Endothelial cell of umbilical vein (primary cell): ENCODE measurements at regions not wholly inside any gene's neighbourhood (a gene's known extent, or its start where the extent isn't known, plus 50 kb on each side); places are given as distances from the start of the nearest gene placed in this dataset.

ENCODE experiments used
- BruUV-seq: library from RNA; stranded (reverse); fragments of 400-500 nt; replicated peaks from 2 replicates; lab custom pipeline; 2021; lab: Mats Ljungman, UMichigan
- CTCF ChIA-PET: fragments of 300-600, 350-600 bp; sonication (Branson Sonifier 250); formaldehyde crosslinking; loops from one replicate; lab custom pipeline; 2021; ENCODE audit warnings: antibody characterized with exemption, inconsistent platforms; lab: Charles Lee
- POLR2A ChIA-PET: fragments of 300-600, 350-600 bp; sonication (Branson Sonifier 250); formaldehyde crosslinking; loops from one replicate; lab custom pipeline; 2021; ENCODE audit warnings: antibody characterized with exemption, inconsistent platforms; lab: Charles Lee
- DNase-seq: peaks from one replicate; pipeline ENCODE4 v3.0.0-alpha.2; 2011; ENCODE audit warnings: low read depth, low spot score
- FAIRE-seq: peaks from 2 replicates; lab custom pipeline; 2011; peaks lifted over from hg19 to GRCh38; lab: Jason Lieb, UNC
- H2AFZ ChIP-seq: 2 replicates; pipeline ENCODE4 v1.6.0; 2012; ENCODE audit warnings: low read depth, low read length, control low read depth, inconsistent platforms
- H3K27ac ChIP-seq: 2 replicates; pipeline ENCODE4 v1.5.1; 2011; ENCODE audit warnings: low read depth, mild to moderate bottlenecking, control low read depth, low read length, moderate library complexity; ENCODE audit not compliant: insufficient read depth
- H3K27me3 ChIP-seq, 2 experiments: 2 replicates each; pipeline versions ENCODE4 v1.6.0 to v1.6.1; 2011; ENCODE audit warnings: low read length in 2 of 2, mixed read lengths in 1 of 2; ENCODE audit not compliant: control insufficient read depth in 2 of 2, insufficient read depth in 2 of 2
- H3K36me3 ChIP-seq, 2 experiments: 2 replicates in 1 of 2; 3 replicates in 1 of 2; pipeline ENCODE4 v1.5.1; 2011; ENCODE audit warnings: low read length in 2 of 2, mild to moderate bottlenecking in 1 of 2, moderate library complexity in 1 of 2; ENCODE audit not compliant: control insufficient read depth in 2 of 2, insufficient read depth in 2 of 2; ENCODE audit errors: extremely low read depth in 1 of 2
- H3K4me1 ChIP-seq: 3 replicates; pipeline ENCODE4 v1.5.1; 2011; ENCODE audit warnings: mild to moderate bottlenecking, low read length; ENCODE audit not compliant: control insufficient read depth, insufficient read depth; ENCODE audit errors: extremely low read depth
- H3K4me2 ChIP-seq: 2 replicates; pipeline ENCODE4 v1.6.1; 2011; ENCODE audit warnings: low read length, control low read depth, mixed read lengths; ENCODE audit not compliant: insufficient read depth
- H3K4me3 ChIP-seq, 3 experiments: fragments of 200-600 bp in 1 of 3; sonication (generic), shearing (Covaris generic) in 1 of 3; replicated peaks in 1 of 3; 2 replicates each; pipeline ENCODE4 v1.5.1; 2011 to 2016; ENCODE audit warnings: control low read depth in 3 of 3, low read length in 3 of 3, mild to moderate bottlenecking in 2 of 3, inconsistent platforms in 1 of 3, low read depth in 1 of 3, moderate library complexity in 1 of 3; ENCODE audit not compliant: insufficient read depth in 1 of 3
- H3K79me2 ChIP-seq: 2 replicates; pipeline ENCODE4 v1.6.0; 2012; ENCODE audit warnings: low read length, inconsistent platforms; ENCODE audit not compliant: control insufficient read depth, insufficient read depth
- H3K9ac ChIP-seq: replicated peaks from 2 replicates; pipeline ENCODE3; 2011; ENCODE audit warnings: low read length, control low read depth; ENCODE audit not compliant: insufficient read depth; ENCODE audit errors: extremely low read depth
- H3K9me1 ChIP-seq: replicated peaks from 3 replicates; pipeline ENCODE4 v1.6.0; 2011; ENCODE audit warnings: mild to moderate bottlenecking, low read length; ENCODE audit not compliant: control insufficient read depth, insufficient read depth; ENCODE audit errors: extremely low read depth
- H3K9me3 ChIP-seq: replicated peaks from 2 replicates; pipeline ENCODE4 v1.5.1; 2012; ENCODE audit warnings: low read length, inconsistent platforms; ENCODE audit not compliant: control insufficient read depth, insufficient read depth
- H4K20me1 ChIP-seq: replicated peaks from 2 replicates; pipeline ENCODE3; 2011; ENCODE audit warnings: mild to moderate bottlenecking, low read length; ENCODE audit not compliant: control insufficient read depth, insufficient read depth; ENCODE audit errors: extremely low read depth
- EZH2 ChIP-seq: IDR thresholded peaks from 2 replicates; pipeline ENCODE4 v1.6.1; 2012; ENCODE audit warnings: borderline replicate concordance, low read depth, mild to moderate bottlenecking, moderate library complexity, low read length, inconsistent platforms; ENCODE audit not compliant: severe bottlenecking
- FOS ChIP-seq: IDR thresholded peaks from 2 replicates; pipeline ENCODE4 v1.6.1; 2011; ENCODE audit warnings: mild to moderate bottlenecking, low read length, moderate library complexity, borderline replicate concordance; ENCODE audit not compliant: insufficient read depth
- JUN ChIP-seq: IDR thresholded peaks from 2 replicates; pipeline ENCODE4 v1.6.1; 2011; ENCODE audit warnings: borderline replicate concordance, low read depth; ENCODE audit not compliant: insufficient read length, insufficient read depth
- MAX ChIP-seq: IDR thresholded peaks from 2 replicates; pipeline ENCODE4 v1.6.1; 2011; ENCODE audit not compliant: insufficient read depth, insufficient read length
- MYC ChIP-seq: IDR thresholded peaks from one replicate; pipeline ENCODE4 v1.6.1; 2011; ENCODE audit warnings: mild to moderate bottlenecking, low read depth, low read length
- POLR2AphosphoS5 ChIP-seq: IDR thresholded peaks from 2 replicates; pipeline ENCODE4 v1.6.1; 2012; ENCODE audit warnings: low read depth, mild to moderate bottlenecking, control low read depth, low read length, moderate library complexity; ENCODE audit not compliant: insufficient read depth
- dilution Hi-C: fragments of 300-500 bp; cut with MboI; formaldehyde crosslinking; loops from one replicate; pipeline ENCODE4 v1.15.0; 2019; ENCODE audit warnings: low sequenced_read_pairs; ENCODE audit not compliant: extremely low pct_ligation_motif_present
- intact Hi-C: fragments of 100-400 bp; cut with micrococcal nuclease; formaldehyde crosslinking; loops from one replicate; pipeline ENCODE4 v1.10.0; 2022
- TF ChIP-seq, protein P1 (sequence below), 2 donors: IDR thresholded peaks; 1 replicate in 1 of 2; 2 replicates in 1 of 2; pipeline ENCODE4 v1.5.1; 2011; ENCODE audit warnings: low read length in 2 of 2, mild to moderate bottlenecking in 2 of 2, moderate library complexity in 2 of 2, control low read depth in 1 of 2, inconsistent platforms in 1 of 2, low read depth in 1 of 2; ENCODE audit not compliant: insufficient read depth in 1 of 2; ENCODE audit errors: extremely low read depth in 1 of 2

DNA sequence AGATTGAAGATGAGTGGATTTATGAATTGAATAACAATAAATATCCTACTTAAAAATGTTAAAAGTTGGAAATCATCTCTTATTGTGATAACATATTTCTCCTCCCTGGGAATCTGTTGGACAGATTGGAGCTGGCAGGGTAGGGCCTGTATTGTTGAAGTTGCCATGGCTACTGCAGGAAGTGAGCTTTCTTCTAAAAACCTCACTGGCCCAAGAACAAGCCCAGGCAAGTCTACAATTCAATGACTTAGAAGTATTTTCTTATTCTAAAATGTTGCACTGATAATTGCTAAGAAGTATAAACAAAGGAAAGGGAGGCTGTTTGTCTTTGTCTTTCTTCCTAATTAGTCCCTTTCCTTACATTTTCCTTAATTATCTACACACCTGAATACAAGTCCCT, 112.1 kb downstream of the DLEU7 start:
- ChIA-PET CTCF (interaction anchor here (0.8 to 0.9 kb wide), 4 partner anchors 9 to 46 kb away, joined by 3 read pairs; no protein-coding TSS in a partner anchor), POLR2A (interaction anchor here (0.6 kb wide), 1 partner anchor 760 kb away, joined by 5 read pairs; no protein-coding TSS in a partner anchor)
- H3K9ac ChIP-seq: no peak overlapping the region
- dilution Hi-C loops: no loop called here
- no TSS peak for BruUV-seq
- no peaks in the 10 kb centered on the region for H3K9me1 ChIP-seq
- no peak for FAIRE-seq
- H3K36me3 ChIP-seq: no peaks in the 10 kb centered on the region
- H4K20me1 ChIP-seq: no peaks in the 10 kb centered on the region
- H2AFZ ChIP-seq: peak overlapping the region; percentile 8
- H3K4me1 ChIP-seq: peaks cover 4% of the 10 kb centered on the region
- no peaks in the 10 kb centered on the region for H3K9me3 ChIP-seq
- H3K27me3 ChIP-seq: no peaks in the 10 kb centered on the region
- intact Hi-C loops: no loop called here
- no peaks in the 10 kb centered on the region for H3K79me2 ChIP-seq
- H3K27ac ChIP-seq: peak overlapping the region; percentile 53
- H3K4me2 ChIP-seq: no peak overlapping the region
- DNase-seq: peak; percentile 82
- TF ChIP-seq JUN: no peak
- no peak for TF ChIP-seq EZH2
- no peak for TF ChIP-seq MYC
- TF ChIP-seq, protein P1, sequence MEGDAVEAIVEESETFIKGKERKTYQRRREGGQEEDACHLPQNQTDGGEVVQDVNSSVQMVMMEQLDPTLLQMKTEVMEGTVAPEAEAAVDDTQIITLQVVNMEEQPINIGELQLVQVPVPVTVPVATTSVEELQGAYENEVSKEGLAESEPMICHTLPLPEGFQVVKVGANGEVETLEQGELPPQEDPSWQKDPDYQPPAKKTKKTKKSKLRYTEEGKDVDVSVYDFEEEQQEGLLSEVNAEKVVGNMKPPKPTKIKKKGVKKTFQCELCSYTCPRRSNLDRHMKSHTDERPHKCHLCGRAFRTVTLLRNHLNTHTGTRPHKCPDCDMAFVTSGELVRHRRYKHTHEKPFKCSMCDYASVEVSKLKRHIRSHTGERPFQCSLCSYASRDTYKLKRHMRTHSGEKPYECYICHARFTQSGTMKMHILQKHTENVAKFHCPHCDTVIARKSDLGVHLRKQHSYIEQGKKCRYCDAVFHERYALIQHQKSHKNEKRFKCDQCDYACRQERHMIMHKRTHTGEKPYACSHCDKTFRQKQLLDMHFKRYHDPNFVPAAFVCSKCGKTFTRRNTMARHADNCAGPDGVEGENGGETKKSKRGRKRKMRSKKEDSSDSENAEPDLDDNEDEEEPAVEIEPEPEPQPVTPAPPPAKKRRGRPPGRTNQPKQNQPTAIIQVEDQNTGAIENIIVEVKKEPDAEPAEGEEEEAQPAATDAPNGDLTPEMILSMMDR (IDR thresholded peaks at IDR 0.05; ENCODE audit: extremely low read depth in 1 of 2, insufficient read depth in 1 of 2, low read depth in 1 of 2, low read length in 2 of 2): no peak
- no peak for TF ChIP-seq MAX
- H3K4me3 ChIP-seq: no peak overlapping the region

GRCh38 chr13:50732712-50733111, 110.8 kb downstream of the DLEU7 start:
- no peak for FAIRE-seq
- Histone ChIP-seq H3K9ac (no peak overlapping the region), H3K9me1 (no peaks in the 10 kb centered on the region), H3K4me2 (no peak overlapping the region), H4K20me1 (no peaks in the 10 kb centered on the region), H3K36me3 (no peaks in the 10 kb centered on the region), H3K4me1 (peaks cover 4% of the 10 kb centered on the region), H3K4me3 (no peak overlapping the region), H3K79me2 (no peaks in the 10 kb centered on the region), H2AFZ (no peak overlapping the region), H3K27ac (no peak overlapping the region), H3K27me3 (no peaks in the 10 kb centered on the region), H3K9me3 (no peaks in the 10 kb centered on the region)
- POLR2A ChIA-PET: no interaction called here
- no TSS peak for BruUV-seq
- peak; percentile 18 for DNase-seq
- CTCF ChIA-PET: no interaction called here
- dilution Hi-C loops: no loop called here
- TF ChIP-seq JUN (no peak), EZH2 (no peak), FOS (no peak), POLR2AphosphoS5 (no peak), MYC (no peak)
- intact Hi-C loops: no loop called here
